HEK293T (cell line): ENCODE measurements at regions not wholly inside any gene's neighbourhood (a gene's known extent, or its start where the extent isn't known, plus 50 kb on each side); places are given as distances from the start of the nearest gene placed in this dataset.

Experiments used
- CTCF ChIA-PET: fragments of 350-600 bp; formaldehyde crosslinking; extraction: SDS; loops from one replicate; lab custom pipeline; 2021; ENCODE audit warnings: antibody characterized with exemption, inconsistent platforms; lab: Yijun Ruan, JAX
- POLR2A ChIA-PET: fragments of 350-600 bp; formaldehyde crosslinking; extraction: SDS; loops from one replicate; lab custom pipeline; 2020; ENCODE audit warnings: antibody characterized with exemption, inconsistent platforms; lab: Yijun Ruan, JAX
- DNase-seq: peaks from one replicate; pipeline ENCODE4 v3.0.0; 2012; ENCODE audit warnings: mixed read lengths; ENCODE audit errors: extremely low spot score
- ARNT ChIP-seq: fragments of 450-650 bp; IDR thresholded peaks from 2 replicates; pipeline ENCODE4 v1.6.1; 2017; ENCODE audit warnings: mild to moderate bottlenecking
- BHLHE40 ChIP-seq: fragments of 450-650 bp; IDR thresholded peaks from 2 replicates; pipeline ENCODE4 v1.6.1; 2016; ENCODE audit warnings: mild to moderate bottlenecking, moderate library complexity, borderline replicate concordance
- CTBP1 ChIP-seq: fragments of 450-650 bp; IDR thresholded peaks from 2 replicates; pipeline ENCODE4 v1.6.1; 2016; ENCODE audit warnings: borderline replicate concordance
- ELF4 ChIP-seq: fragments of 450-650 bp; IDR thresholded peaks from 2 replicates; pipeline ENCODE4 v1.6.1; 2017; ENCODE audit warnings: antibody characterized with exemption
- FOXA1 ChIP-seq: fragments of 450-650 bp; IDR thresholded peaks from 2 replicates; pipeline ENCODE4 v1.6.1; 2016; ENCODE audit warnings: mild to moderate bottlenecking
- FOXK2 ChIP-seq: fragments of 450-650 bp; IDR thresholded peaks from 2 replicates; pipeline ENCODE4 v1.6.1; 2016; ENCODE audit warnings: mild to moderate bottlenecking
- FOXM1 ChIP-seq: fragments of 450-650 bp; IDR thresholded peaks from 2 replicates; pipeline ENCODE4 v1.6.1; 2017; ENCODE audit warnings: mild to moderate bottlenecking, borderline replicate concordance
- HDGF ChIP-seq: fragments of 450-650 bp; IDR thresholded peaks from 2 replicates; pipeline ENCODE4 v1.6.1; 2017; ENCODE audit warnings: antibody characterized with exemption, borderline replicate concordance
- L3MBTL2 ChIP-seq: fragments of 450-650 bp; conservative IDR thresholded peaks from 2 replicates; pipeline ENCODE4 v1.6.1; 2016; ENCODE audit warnings: mild to moderate bottlenecking
- LEF1 ChIP-seq: fragments of 450-650 bp; IDR thresholded peaks from 2 replicates; pipeline ENCODE4 v1.6.1; 2017; ENCODE audit warnings: mild to moderate bottlenecking, borderline replicate concordance
- NFRKB ChIP-seq: fragments of 450-650 bp; IDR thresholded peaks from 2 replicates; pipeline ENCODE4 v1.6.1; 2016; ENCODE audit warnings: mild to moderate bottlenecking, moderate library complexity
- SP1 ChIP-seq: fragments of 450-650 bp; IDR thresholded peaks from 2 replicates; pipeline ENCODE4 v1.6.1; 2017
- SUZ12 ChIP-seq: fragments of 450-650 bp; IDR thresholded peaks from 2 replicates; pipeline ENCODE4 v1.6.1; 2016; ENCODE audit warnings: mild to moderate bottlenecking
- TARDBP ChIP-seq: fragments of 450-650 bp; IDR thresholded peaks from 2 replicates; pipeline ENCODE4 v1.6.1; 2016
- ZNF384 ChIP-seq: fragments of 450-650 bp; IDR thresholded peaks from 2 replicates; pipeline ENCODE4 v1.6.1; 2016
- TF ChIP-seq, protein P1 (sequence below): fragments of 450-650 bp; IDR thresholded peaks from 2 replicates; pipeline ENCODE4 v1.6.1; 2016

DNA sequence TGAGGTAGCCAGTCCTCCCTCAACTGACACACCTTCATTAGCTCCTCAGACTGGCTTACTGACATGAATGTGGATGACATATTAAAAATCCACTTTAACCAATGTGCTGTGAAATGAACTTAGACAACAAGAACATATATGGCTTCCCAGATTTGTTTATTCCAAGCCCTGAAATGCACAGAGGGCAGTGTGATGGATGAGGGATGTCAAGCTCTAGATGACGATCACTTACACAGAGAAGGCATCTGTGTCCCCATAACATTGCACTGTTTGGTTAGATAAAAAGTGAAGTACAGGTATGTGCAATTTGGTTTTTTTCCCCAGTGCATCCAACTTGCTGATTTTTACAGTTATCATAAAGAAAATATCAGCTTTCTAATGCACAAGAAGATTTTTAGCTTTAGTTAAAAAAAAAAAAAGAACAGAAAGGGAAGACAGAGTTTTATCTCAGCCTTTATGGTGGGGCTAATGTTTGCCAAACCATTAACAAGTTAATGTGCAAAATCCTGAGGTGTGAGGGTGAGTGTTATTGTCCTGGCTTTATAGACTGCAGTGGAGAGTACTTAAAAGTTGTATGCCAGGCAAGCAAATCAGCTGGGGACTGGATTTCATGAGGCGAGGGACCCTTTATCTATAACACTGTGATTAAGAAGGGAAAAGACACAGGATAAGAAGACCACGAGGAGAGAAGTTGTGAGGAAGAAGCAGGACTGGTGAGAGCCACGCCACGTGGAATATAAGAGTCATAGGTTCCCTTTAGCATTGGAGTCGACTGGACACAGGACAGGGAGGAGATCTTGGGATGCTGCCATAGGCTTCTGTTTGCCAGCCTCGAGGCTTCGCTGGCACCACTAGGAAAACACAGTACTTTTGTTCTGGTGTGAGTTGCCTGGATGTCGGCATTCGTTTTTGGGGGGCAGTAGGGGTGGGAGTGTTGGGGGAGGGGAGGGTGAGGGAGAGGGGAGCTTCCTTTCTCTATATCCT, 90.0 kb upstream of the BACH2 start:
- POLR2A ChIA-PET, result interaction anchor here (0.5 to 1.0 kb wide), 2 partner anchors 24 to 103 kb away, joined by 3 to 5 read pairs; no protein-coding TSS in a partner anchor
- CTCF ChIA-PET, result interaction anchor here (1.2 kb wide), 1 partner anchor 446 kb away, joined by 4 read pairs; no protein-coding TSS in a partner anchor
- TF ChIP-seq ELF4 (no peak), ARNT (no peak), BHLHE40 (no peak), HDGF (no peak), SP1 (no peak), FOXK2 (no peak), L3MBTL2 (no peak), FOXM1 (no peak), TARDBP (no peak), LEF1 (no peak), FOXA1 (no peak), CTBP1 (no peak), SUZ12 (no peak), ZNF384 (no peak), NFRKB (no peak)
- TF ChIP-seq, protein P1, sequence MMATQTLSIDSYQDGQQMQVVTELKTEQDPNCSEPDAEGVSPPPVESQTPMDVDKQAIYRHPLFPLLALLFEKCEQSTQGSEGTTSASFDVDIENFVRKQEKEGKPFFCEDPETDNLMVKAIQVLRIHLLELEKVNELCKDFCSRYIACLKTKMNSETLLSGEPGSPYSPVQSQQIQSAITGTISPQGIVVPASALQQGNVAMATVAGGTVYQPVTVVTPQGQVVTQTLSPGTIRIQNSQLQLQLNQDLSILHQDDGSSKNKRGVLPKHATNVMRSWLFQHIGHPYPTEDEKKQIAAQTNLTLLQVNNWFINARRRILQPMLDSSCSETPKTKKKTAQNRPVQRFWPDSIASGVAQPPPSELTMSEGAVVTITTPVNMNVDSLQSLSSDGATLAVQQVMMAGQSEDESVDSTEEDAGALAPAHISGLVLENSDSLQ, result no peak
- no peak for DNase-seq

DNA sequence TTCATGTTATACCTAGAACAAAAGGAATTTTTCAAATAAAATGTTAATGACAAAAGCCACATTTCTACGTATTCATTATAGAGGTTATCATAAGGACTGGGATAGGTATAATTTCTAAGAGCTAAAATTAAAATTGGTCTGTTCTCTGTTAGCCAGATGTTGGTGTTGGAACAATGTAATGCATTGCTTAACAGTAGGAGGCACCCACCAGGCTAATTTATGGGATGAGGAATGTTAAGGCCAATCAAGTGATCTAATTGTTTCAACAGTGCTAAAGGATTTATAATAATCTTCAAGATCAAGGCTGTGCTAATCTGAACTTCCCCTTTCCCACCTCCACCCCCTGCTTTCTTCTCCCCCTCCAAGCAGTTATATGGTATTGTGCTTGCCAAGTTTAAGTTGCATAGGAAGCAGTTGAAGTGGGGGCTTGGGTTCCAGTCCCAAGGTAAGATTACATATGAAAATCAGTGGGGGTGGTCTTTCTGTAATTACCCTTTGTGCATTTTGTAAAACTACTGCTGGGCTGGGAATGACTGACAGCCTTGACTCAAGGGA, 89.2 kb upstream of the BACH2 start:
- CTCF ChIA-PET, result interaction anchor here (1.2 kb wide), 1 partner anchor 446 kb away, joined by 4 read pairs; no protein-coding TSS in a partner anchor
- TF ChIP-seq L3MBTL2 (no peak), BHLHE40 (no peak), FOXK2 (no peak), NFRKB (no peak), ZNF384 (no peak)
- TF ChIP-seq, protein P1, result no peak
- POLR2A ChIA-PET, result interaction anchor here (0.5 kb wide), 1 partner anchor 24 kb away, joined by 3 read pairs; no protein-coding TSS in a partner anchor
- DNase-seq, result no peak

DNA sequence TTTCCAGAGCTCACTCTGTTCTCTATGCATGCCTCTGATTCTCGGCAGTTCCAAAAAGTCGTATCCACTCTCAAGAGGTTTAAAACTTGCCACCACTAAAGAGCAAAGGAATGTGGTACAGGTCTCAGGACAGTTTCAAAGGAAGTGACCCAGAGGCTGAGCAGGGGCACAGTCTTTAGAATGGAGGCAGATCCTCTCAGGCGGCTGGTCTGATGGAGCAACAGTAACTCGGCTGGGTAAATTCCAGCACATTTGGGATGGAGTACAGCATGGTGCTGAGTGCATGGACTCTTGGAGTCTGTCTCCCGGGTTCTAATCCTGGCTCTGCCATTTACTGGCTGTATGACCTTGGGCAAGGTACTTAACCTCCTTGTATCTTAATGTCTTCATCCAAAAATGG, 88.1 kb upstream of the BACH2 start:
- TF ChIP-seq FOXK2 (no peak), HDGF (no peak), BHLHE40 (no peak), ZNF384 (no peak), FOXM1 (no peak), NFRKB (no peak), SUZ12 (no peak), ARNT (no peak), TARDBP (no peak)
- no peak for DNase-seq
- POLR2A ChIA-PET, result no interaction called here
- CTCF ChIA-PET, result interaction anchor here (1.6 kb wide), 1 partner anchor 9 kb away, joined by 6 read pairs; no protein-coding TSS in a partner anchor

DNA sequence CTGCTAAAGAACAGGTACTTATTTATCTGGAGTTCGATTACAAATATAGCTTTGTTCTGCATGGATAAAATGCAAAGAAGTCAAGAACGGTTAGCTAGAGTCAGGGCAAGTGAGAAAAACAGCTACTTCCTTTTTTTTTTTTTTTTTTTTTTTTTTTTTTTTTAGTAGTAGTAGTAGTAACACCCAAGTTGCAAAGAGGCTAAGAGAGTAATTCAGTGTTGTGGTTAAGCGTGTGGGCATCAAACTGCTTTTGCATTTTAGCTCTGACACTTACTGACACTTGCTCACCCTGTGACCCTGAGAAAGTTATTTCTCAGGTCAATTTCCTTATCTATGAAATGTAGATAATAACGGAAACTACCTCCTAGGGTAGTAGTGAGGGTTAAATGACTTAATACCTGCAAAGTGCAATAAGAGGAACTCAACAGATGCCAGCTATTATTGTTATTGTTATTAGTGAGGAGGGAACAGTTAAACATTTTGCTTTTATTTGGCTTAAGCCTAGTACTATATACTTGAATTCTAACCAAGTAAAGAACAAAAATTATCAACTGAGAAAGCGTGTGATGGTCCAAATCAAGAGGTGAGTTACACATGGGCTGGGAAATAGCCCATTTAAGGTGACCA, 86.7 kb upstream of the BACH2 start:
- TF ChIP-seq ELF4, result no peak
- no peak for TF ChIP-seq LEF1
- TF ChIP-seq SUZ12, result no peak
- TF ChIP-seq HDGF, result no peak
- TF ChIP-seq, protein P1, result no peak
- TF ChIP-seq L3MBTL2, result no peak
- POLR2A ChIA-PET, result no interaction called here
- CTCF ChIA-PET, result interaction anchor here (1.6 kb wide), 1 partner anchor 10 kb away, joined by 6 read pairs; no protein-coding TSS in a partner anchor
- no peak for DNase-seq

DNA sequence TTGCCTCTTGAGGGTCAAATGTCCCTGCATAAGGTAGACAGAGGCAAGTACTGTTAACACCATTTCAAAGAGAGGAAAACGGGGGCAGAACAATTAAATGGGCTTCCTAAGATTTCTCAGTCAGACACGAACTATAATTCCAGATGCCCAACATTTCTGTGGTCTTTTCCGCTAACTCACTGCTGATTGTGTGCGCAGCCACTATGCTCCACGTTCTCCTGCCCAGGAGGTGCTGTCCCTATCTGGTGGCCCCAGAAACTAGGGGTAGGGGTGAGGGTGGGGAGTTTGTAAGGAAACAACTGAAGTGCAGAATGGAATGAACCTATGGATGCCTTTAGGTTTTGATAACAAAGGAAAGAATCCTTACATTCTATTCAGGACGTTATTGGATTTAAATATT, 86.1 kb upstream of the BACH2 start:
- ChIA-PET CTCF (no interaction called here), POLR2A (no interaction called here)
- DNase-seq, result no peak
- no peak for TF ChIP-seq FOXM1
- no peak for TF ChIP-seq NFRKB
- no peak for TF ChIP-seq SUZ12
- TF ChIP-seq ARNT, result no peak
- TF ChIP-seq TARDBP, result no peak
- no peak for TF ChIP-seq CTBP1
- no peak for TF ChIP-seq L3MBTL2
- no peak for TF ChIP-seq ZNF384
- TF ChIP-seq FOXK2, result no peak
- TF ChIP-seq SP1, result no peak
- TF ChIP-seq, protein P1, result no peak
- no peak for TF ChIP-seq ELF4
- no peak for TF ChIP-seq BHLHE40
- TF ChIP-seq FOXA1, result no peak
- TF ChIP-seq LEF1, result no peak
